WTC11 (cell line): ENCODE measurements at regions not wholly inside any gene's neighbourhood (a gene's known extent, or its start where the extent isn't known, plus 50 kb on each side); places are given as distances from the start of the nearest gene placed in this dataset.

ENCODE experiments used
- ATAC-seq: fragments of 200-7000 bp; cut with Tn5 transposase; 2 replicates; pipeline ENCODE4 v1.10.0; 2021; ENCODE audit warnings: mild to moderate bottlenecking, moderate library complexity
- CTCF ChIA-PET: fragments of 300-600 bp; sonication (Branson Sonifier 250); formaldehyde crosslinking; loops from one replicate; lab custom pipeline; 2021; ENCODE audit warnings: antibody characterized with exemption; lab: Charles Lee
- POLR2A ChIA-PET: fragments of 350-600 bp; sonication (Branson Sonifier 250); formaldehyde crosslinking; loops from one replicate; lab custom pipeline; 2021; ENCODE audit warnings: antibody characterized with exemption; lab: Charles Lee
- DNase-seq: peaks from one replicate; pipeline ENCODE4 v3.0.0; 2021; ENCODE audit warnings: low spot score
- H3K27ac Mint-ChIP-seq: 2 replicates; pipeline ENCODE4 v1.8.0; 2021; ENCODE audit warnings: mixed read lengths
- H3K27me3 Mint-ChIP-seq: 2 replicates; pipeline ENCODE4 v1.8.0; 2021; ENCODE audit warnings: low read depth, mild to moderate bottlenecking, moderate library complexity, mixed read lengths
- H3K36me3 Mint-ChIP-seq: 2 replicates; pipeline ENCODE4 v1.8.0; 2021; ENCODE audit warnings: mixed read lengths
- H3K4me1 Mint-ChIP-seq: 2 replicates; pipeline ENCODE4 v1.8.0; 2022; ENCODE audit warnings: mixed read lengths
- H3K4me3 Mint-ChIP-seq: 2 replicates; pipeline ENCODE4 v1.8.0; 2021; ENCODE audit warnings: mild to moderate bottlenecking, moderate library complexity, mixed read lengths
- H3K9me3 Mint-ChIP-seq: 2 replicates; pipeline ENCODE4 v1.8.0; 2021; ENCODE audit warnings: mixed read lengths
- CREM ChIP-seq: sonication (generic); formaldehyde crosslinking; IDR thresholded peaks from 2 replicates; pipeline ENCODE4 v1.8.1; 2022; ENCODE audit warnings: mild to moderate bottlenecking, missing genetic modification reagents, moderate library complexity
- EMX1 ChIP-seq: fragments of 250-450 bp; sonication (Bioruptor Pico); IDR thresholded peaks from 2 replicates; pipeline ENCODE4 v1.8.0; 2021; ENCODE audit warnings: mild to moderate bottlenecking
- ESRRA ChIP-seq: sonication (generic); formaldehyde crosslinking; IDR thresholded peaks from 2 replicates; pipeline ENCODE4 v1.8.1; 2022; ENCODE audit warnings: mild to moderate bottlenecking, missing genetic modification reagents, borderline replicate concordance
- FOXJ3 ChIP-seq: sonication (generic); formaldehyde crosslinking; IDR thresholded peaks from 2 replicates; pipeline ENCODE4 v1.9.0; 2021; ENCODE audit warnings: missing genetic modification reagents, mild to moderate bottlenecking, borderline replicate concordance
- HMGA2 ChIP-seq: fragments of 250-450 bp; sonication (Bioruptor Pico); IDR thresholded peaks from 2 replicates; pipeline ENCODE4 v1.4.0; 2021; ENCODE audit warnings: mild to moderate bottlenecking, moderate library complexity
- KAT7 ChIP-seq: sonication (generic); formaldehyde crosslinking; IDR thresholded peaks from 2 replicates; pipeline ENCODE4 v1.8.1; 2023; ENCODE audit warnings: missing genetic modification reagents, mild to moderate bottlenecking, borderline replicate concordance
- NFYB ChIP-seq: sonication (generic); formaldehyde crosslinking; conservative IDR thresholded peaks from 2 replicates; pipeline ENCODE4 v1.8.0; 2022; ENCODE audit warnings: low read depth, missing genetic modification reagents
- OVOL2 ChIP-seq: fragments of 250-450 bp; sonication (Bioruptor Pico); IDR thresholded peaks from 2 replicates; pipeline ENCODE4 v1.9.0; 2021; ENCODE audit warnings: mild to moderate bottlenecking, borderline replicate concordance
- TEAD1 ChIP-seq: sonication (generic); formaldehyde crosslinking; IDR thresholded peaks from 2 replicates; pipeline ENCODE4 v1.8.0; 2022; ENCODE audit warnings: mild to moderate bottlenecking, missing genetic modification reagents
- TEAD4 ChIP-seq: sonication (generic); formaldehyde crosslinking; IDR thresholded peaks from 2 replicates; pipeline ENCODE4 v1.8.0; 2022; ENCODE audit warnings: mild to moderate bottlenecking, missing genetic modification reagents
- ZNF317 ChIP-seq: sonication (generic); formaldehyde crosslinking; IDR thresholded peaks from 2 replicates; pipeline ENCODE4 v1.8.1; 2023; ENCODE audit warnings: low read depth, mild to moderate bottlenecking, moderate library complexity, missing genetic modification reagents, borderline replicate concordance
- ZNF416 ChIP-seq: fragments of 250-450 bp; sonication (Bioruptor Pico); IDR thresholded peaks from 2 replicates; pipeline ENCODE4 v1.9.0; 2021; ENCODE audit warnings: mild to moderate bottlenecking, inconsistent platforms
- ZNF423 ChIP-seq: fragments of 250-450 bp; sonication (Bioruptor Pico); IDR thresholded peaks from 2 replicates; pipeline ENCODE4 v2.1.2; 2022; ENCODE audit warnings: mild to moderate bottlenecking, moderate library complexity
- TF ChIP-seq, protein P1 (sequence below): fragments of 250-450 bp; sonication (Bioruptor Pico); IDR thresholded peaks from 2 replicates; pipeline ENCODE4 v1.8.0; 2021; ENCODE audit warnings: mild to moderate bottlenecking
- TF ChIP-seq, protein P2 (sequence below): sonication (generic); formaldehyde crosslinking; IDR thresholded peaks from 2 replicates; pipeline ENCODE4 v1.8.1; 2023; ENCODE audit warnings: mild to moderate bottlenecking, missing genetic modification reagents
- TF ChIP-seq, protein P3 (sequence below): sonication (generic); formaldehyde crosslinking; conservative IDR thresholded peaks from 2 replicates; pipeline ENCODE4 v1.8.1; 2022; ENCODE audit warnings: mild to moderate bottlenecking, missing genetic modification reagents
- TF ChIP-seq, protein P4 (sequence below): sonication (generic); formaldehyde crosslinking; IDR thresholded peaks from 2 replicates; pipeline ENCODE4 v1.8.1; 2022; ENCODE audit warnings: missing genetic modification reagents, borderline replicate concordance
- TF ChIP-seq, protein P5 (sequence below): fragments of 250-450 bp; sonication (Bioruptor Pico); IDR thresholded peaks from 2 replicates; pipeline ENCODE4 v1.9.0; 2021; ENCODE audit warnings: mild to moderate bottlenecking
- TF ChIP-seq, protein P6 (sequence below): fragments of 200-600 bp; IDR thresholded peaks from 2 replicates; pipeline ENCODE4 v1.8.0; 2022; ENCODE audit warnings: antibody characterized with exemption
- TF ChIP-seq, protein P7 (sequence below): sonication (generic); formaldehyde crosslinking; IDR thresholded peaks from 2 replicates; pipeline ENCODE4 v1.8.1; 2022; ENCODE audit warnings: mild to moderate bottlenecking, moderate library complexity, missing genetic modification reagents

DNA sequence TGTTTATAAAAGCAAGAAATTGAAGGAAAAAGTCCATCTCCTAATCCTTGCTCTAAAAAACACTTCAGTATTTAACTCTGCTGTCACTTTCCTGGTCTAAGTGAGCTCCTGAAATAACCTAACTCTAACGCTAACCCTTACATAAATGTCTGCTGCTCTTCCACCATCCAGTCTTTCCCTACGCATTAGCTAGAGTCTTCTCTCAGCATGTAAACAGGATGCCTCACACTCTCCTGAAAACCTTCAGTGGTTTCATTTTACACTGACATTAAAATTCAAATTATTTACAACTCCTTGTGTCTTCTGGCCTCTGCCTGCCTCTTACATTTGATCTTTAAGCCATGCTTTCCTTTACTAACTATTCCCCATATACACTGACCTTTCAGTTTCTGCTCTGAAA lies 697.6 kb upstream of the CXADR start:
- no peaks in the 10 kb centered on the region for H3K36me3 Mint-ChIP-seq
- ChIA-PET CTCF (no interaction called here), POLR2A (no interaction called here)
- H3K4me1 Mint-ChIP-seq = peaks cover 27% of the 10 kb centered on the region
- ATAC-seq (peak; percentile 82), DNase-seq (no peak)
- no peaks in the 10 kb centered on the region for H3K9me3 Mint-ChIP-seq
- peak overlapping the region; percentile 88 for H3K27ac Mint-ChIP-seq
- no peak overlapping the region for H3K4me3 Mint-ChIP-seq
- TF ChIP-seq CREM = no peak
- TF ChIP-seq ZNF317 (CRISPR knock-in tag) = peak; percentile 85
- no peaks in the 10 kb centered on the region for H3K27me3 Mint-ChIP-seq

DNA sequence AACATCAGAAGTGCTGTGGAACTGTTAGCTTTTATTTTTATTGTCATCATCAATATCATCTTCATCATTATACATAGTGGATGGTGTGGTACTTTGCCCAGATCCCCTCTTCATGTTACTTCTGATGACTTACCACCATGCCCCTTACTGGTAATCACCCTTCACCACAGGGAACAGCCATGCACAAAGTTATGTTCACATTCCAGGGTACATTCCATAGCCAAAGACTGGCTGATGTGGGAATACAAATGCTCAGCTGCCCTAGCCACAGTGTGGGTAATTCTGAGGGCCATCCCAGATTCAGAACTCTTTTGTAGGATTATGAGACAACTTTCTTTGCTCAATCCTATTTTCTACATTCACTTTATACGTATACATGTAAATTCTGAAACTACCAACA lies 691.3 kb upstream of the CXADR start:
- no peaks in the 10 kb centered on the region for H3K36me3 Mint-ChIP-seq
- H3K4me1 Mint-ChIP-seq = peaks cover 12% of the 10 kb centered on the region
- no peaks in the 10 kb centered on the region for H3K27me3 Mint-ChIP-seq
- TF ChIP-seq EMX1 (CRISPR knock-in tag) (no peak), OVOL2 (CRISPR knock-in tag) (no peak), KAT7 (CRISPR knock-in tag) (no peak), TEAD1 (CRISPR knock-in tag) (no peak), HMGA2 (CRISPR knock-in tag) (no peak), NFYB (CRISPR knock-in tag) (no peak), ZNF423 (CRISPR knock-in tag) (no peak), TEAD4 (CRISPR knock-in tag) (no peak), FOXJ3 (CRISPR knock-in tag) (no peak), ESRRA (no peak), ZNF416 (CRISPR knock-in tag) (no peak)
- TF ChIP-seq, protein P1, sequence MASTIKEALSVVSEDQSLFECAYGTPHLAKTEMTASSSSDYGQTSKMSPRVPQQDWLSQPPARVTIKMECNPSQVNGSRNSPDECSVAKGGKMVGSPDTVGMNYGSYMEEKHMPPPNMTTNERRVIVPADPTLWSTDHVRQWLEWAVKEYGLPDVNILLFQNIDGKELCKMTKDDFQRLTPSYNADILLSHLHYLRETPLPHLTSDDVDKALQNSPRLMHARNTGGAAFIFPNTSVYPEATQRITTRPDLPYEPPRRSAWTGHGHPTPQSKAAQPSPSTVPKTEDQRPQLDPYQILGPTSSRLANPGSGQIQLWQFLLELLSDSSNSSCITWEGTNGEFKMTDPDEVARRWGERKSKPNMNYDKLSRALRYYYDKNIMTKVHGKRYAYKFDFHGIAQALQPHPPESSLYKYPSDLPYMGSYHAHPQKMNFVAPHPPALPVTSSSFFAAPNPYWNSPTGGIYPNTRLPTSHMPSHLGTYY (CRISPR knock-in tag) = no peak
- TF ChIP-seq, protein P2, sequence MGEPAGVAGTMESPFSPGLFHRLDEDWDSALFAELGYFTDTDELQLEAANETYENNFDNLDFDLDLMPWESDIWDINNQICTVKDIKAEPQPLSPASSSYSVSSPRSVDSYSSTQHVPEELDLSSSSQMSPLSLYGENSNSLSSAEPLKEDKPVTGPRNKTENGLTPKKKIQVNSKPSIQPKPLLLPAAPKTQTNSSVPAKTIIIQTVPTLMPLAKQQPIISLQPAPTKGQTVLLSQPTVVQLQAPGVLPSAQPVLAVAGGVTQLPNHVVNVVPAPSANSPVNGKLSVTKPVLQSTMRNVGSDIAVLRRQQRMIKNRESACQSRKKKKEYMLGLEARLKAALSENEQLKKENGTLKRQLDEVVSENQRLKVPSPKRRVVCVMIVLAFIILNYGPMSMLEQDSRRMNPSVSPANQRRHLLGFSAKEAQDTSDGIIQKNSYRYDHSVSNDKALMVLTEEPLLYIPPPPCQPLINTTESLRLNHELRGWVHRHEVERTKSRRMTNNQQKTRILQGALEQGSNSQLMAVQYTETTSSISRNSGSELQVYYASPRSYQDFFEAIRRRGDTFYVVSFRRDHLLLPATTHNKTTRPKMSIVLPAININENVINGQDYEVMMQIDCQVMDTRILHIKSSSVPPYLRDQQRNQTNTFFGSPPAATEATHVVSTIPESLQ (CRISPR knock-in tag) = no peak
- TF ChIP-seq, protein P3, sequence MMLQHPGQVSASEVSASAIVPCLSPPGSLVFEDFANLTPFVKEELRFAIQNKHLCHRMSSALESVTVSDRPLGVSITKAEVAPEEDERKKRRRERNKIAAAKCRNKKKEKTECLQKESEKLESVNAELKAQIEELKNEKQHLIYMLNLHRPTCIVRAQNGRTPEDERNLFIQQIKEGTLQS (CRISPR knock-in tag) = no peak
- TF ChIP-seq, protein P4, sequence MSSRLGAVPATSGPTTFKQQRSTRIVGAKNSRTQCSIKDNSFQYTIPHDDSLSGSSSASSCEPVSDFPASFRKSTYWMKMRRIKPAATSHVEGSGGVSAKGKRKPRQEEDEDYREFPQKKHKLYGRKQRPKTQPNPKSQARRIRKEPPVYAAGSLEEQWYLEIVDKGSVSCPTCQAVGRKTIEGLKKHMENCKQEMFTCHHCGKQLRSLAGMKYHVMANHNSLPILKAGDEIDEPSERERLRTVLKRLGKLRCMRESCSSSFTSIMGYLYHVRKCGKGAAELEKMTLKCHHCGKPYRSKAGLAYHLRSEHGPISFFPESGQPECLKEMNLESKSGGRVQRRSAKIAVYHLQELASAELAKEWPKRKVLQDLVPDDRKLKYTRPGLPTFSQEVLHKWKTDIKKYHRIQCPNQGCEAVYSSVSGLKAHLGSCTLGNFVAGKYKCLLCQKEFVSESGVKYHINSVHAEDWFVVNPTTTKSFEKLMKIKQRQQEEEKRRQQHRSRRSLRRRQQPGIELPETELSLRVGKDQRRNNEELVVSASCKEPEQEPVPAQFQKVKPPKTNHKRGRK (CRISPR knock-in tag) = no peak
- TF ChIP-seq, protein P5, sequence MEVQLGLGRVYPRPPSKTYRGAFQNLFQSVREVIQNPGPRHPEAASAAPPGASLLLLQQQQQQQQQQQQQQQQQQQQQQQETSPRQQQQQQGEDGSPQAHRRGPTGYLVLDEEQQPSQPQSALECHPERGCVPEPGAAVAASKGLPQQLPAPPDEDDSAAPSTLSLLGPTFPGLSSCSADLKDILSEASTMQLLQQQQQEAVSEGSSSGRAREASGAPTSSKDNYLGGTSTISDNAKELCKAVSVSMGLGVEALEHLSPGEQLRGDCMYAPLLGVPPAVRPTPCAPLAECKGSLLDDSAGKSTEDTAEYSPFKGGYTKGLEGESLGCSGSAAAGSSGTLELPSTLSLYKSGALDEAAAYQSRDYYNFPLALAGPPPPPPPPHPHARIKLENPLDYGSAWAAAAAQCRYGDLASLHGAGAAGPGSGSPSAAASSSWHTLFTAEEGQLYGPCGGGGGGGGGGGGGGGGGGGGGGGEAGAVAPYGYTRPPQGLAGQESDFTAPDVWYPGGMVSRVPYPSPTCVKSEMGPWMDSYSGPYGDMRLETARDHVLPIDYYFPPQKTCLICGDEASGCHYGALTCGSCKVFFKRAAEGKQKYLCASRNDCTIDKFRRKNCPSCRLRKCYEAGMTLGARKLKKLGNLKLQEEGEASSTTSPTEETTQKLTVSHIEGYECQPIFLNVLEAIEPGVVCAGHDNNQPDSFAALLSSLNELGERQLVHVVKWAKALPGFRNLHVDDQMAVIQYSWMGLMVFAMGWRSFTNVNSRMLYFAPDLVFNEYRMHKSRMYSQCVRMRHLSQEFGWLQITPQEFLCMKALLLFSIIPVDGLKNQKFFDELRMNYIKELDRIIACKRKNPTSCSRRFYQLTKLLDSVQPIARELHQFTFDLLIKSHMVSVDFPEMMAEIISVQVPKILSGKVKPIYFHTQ = no peak
- TF ChIP-seq, protein P6, sequence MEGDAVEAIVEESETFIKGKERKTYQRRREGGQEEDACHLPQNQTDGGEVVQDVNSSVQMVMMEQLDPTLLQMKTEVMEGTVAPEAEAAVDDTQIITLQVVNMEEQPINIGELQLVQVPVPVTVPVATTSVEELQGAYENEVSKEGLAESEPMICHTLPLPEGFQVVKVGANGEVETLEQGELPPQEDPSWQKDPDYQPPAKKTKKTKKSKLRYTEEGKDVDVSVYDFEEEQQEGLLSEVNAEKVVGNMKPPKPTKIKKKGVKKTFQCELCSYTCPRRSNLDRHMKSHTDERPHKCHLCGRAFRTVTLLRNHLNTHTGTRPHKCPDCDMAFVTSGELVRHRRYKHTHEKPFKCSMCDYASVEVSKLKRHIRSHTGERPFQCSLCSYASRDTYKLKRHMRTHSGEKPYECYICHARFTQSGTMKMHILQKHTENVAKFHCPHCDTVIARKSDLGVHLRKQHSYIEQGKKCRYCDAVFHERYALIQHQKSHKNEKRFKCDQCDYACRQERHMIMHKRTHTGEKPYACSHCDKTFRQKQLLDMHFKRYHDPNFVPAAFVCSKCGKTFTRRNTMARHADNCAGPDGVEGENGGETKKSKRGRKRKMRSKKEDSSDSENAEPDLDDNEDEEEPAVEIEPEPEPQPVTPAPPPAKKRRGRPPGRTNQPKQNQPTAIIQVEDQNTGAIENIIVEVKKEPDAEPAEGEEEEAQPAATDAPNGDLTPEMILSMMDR = no peak
- TF ChIP-seq, protein P7, sequence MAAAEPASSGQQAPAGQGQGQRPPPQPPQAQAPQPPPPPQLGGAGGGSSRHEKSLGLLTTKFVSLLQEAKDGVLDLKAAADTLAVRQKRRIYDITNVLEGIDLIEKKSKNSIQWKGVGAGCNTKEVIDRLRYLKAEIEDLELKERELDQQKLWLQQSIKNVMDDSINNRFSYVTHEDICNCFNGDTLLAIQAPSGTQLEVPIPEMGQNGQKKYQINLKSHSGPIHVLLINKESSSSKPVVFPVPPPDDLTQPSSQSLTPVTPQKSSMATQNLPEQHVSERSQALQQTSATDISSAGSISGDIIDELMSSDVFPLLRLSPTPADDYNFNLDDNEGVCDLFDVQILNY (CRISPR knock-in tag) = no peak
- peaks cover 17% of the 10 kb centered on the region for H3K9me3 Mint-ChIP-seq
- no peak overlapping the region for H3K4me3 Mint-ChIP-seq
- ATAC-seq (peak; percentile 43; the same call in 1 of the 2 replicates), DNase-seq (no peak)
- ChIA-PET CTCF (no interaction called here), POLR2A (no interaction called here)
- no peak overlapping the region for H3K27ac Mint-ChIP-seq
